ENCODE measurements at regions not wholly inside any gene's neighbourhood (a gene's known extent, or its start where the extent isn't known, plus 50 kb on each side); places are given as distances from the start of the nearest gene placed in this dataset.

- TF ChIP-seq CREB3 (tag; conservative IDR thresholded peaks at IDR 0.05; ENCODE audit: low read depth) (0 out of 2 replicates have a peak, but pooled peaks have one; percentile 51), MCM7 (IDR thresholded peaks at IDR 0.05) (no peak), ZNF609 (CRISPR knock-in tag; IDR thresholded peaks at IDR 0.05; ENCODE audit: borderline replicate concordance) (no peak), PATZ1 (CRISPR knock-in tag; IDR thresholded peaks at IDR 0.05; ENCODE audit: borderline replicate concordance) (no peak), ZBTB1 (CRISPR knock-in tag; IDR thresholded peaks at IDR 0.05; ENCODE audit: borderline replicate concordance, low read depth) (no peak), GTF2F1 (IDR thresholded peaks at IDR 0.05; ENCODE audit: low read depth, low read length) (no peak), ZEB2 (IDR thresholded peaks at IDR 0.05) (no peak), ZNF551 (CRISPR knock-in tag; IDR thresholded peaks at IDR 0.05) (no peak), UBTF (IDR thresholded peaks at IDR 0.05; ENCODE audit: borderline replicate concordance in 1 of 2, low read depth in 2 of 2, low read length in 2 of 2) (peak; percentile 62 to 91; a peak in 3 of 4 replicates), POLR2A (conservative IDR thresholded peaks at IDR 0.05) (no peak), ATF1 (CRISPR knock-in tag; IDR thresholded peaks at IDR 0.05) (no peak), ATF1 (tag; IDR thresholded peaks at IDR 0.05) (no peak), FOSL1 (tag; conservative IDR thresholded peaks at IDR 0.05) (no peak), RFX5 (IDR thresholded peaks at IDR 0.05; ENCODE audit: low read depth, low read length) (no peak), LARP7 (IDR thresholded peaks at IDR 0.05) (no peak), HDAC3 (IDR thresholded peaks at IDR 0.05; ENCODE audit: borderline replicate concordance, partially characterized antibody) (no peak), CCNT2 (IDR thresholded peaks at IDR 0.05; ENCODE audit: borderline replicate concordance, extremely low read depth, insufficient read length, low read depth, low read length) (peak; percentile 23), ESRRA (IDR thresholded peaks at IDR 0.05; ENCODE audit: borderline replicate concordance, low read depth) (no peak), HOXB6 (CRISPR knock-in tag; IDR thresholded peaks at IDR 0.05; ENCODE audit: borderline replicate concordance) (no peak)
These were observed 56.8 kb upstream of the CPEB4 start (continued) for GRCh38 chr5:173831196-173831914.

Measured in K562 (cell line).